NOMO-1 treated with dmso at 0.1 percent for 144 hours (cell line): ENCODE measurements at regions not wholly inside any gene's neighbourhood (a gene's known extent, or its start where the extent isn't known, plus 50 kb on each side); places are given as distances from the start of the nearest gene placed in this dataset.
A peak's percentile ranks its signal among the peaks of the same experiment; 100 is the strongest.

Experiments used
- DNase-seq: peaks from one replicate; lab custom pipeline; 2025; ENCODE audit not compliant: unreplicated experiment; lab: John Stamatoyannopoulos, UW

DNA sequence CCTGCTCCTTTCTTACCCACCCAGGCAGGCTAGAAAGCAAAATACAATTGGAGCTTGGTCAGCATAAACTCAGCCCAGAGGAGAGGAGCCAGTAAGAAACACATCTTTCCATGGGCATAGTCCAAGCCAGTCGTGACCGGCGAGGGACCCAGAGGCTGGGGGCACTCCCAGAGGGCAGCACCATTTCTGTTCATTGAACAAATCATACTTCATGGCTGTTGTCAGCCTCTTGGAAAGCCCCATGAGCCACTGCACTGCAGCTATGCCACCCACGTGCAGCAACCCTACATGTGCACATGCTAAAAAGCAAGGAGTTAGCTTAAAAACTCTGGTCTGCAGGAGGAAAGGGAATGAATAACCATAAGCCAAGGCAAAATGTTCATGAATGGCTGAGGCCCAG lies 90.0 kb upstream of the CDKN3 start:
- no peak for DNase-seq

DNA sequence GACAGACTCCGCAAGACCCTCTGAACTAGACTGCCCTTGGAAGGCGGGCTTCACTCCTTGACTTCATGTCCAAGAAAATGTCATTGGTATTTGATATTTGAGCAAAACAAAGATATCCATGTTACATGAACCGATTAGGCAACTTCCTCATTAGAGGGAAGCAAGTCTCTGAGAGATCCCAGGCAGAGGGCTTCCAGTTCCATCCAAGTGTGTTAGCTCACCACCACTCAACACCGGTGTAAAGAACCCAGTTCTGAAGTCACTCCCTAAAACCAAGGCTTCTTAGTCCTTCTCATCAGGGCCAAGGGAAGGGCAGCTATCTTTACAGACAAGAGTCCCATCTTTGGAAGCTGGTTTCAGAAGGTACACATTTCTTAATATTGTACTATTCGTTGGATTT lies 87.2 kb upstream of the CDKN3 start:
- DNase-seq, result no peak

DNA sequence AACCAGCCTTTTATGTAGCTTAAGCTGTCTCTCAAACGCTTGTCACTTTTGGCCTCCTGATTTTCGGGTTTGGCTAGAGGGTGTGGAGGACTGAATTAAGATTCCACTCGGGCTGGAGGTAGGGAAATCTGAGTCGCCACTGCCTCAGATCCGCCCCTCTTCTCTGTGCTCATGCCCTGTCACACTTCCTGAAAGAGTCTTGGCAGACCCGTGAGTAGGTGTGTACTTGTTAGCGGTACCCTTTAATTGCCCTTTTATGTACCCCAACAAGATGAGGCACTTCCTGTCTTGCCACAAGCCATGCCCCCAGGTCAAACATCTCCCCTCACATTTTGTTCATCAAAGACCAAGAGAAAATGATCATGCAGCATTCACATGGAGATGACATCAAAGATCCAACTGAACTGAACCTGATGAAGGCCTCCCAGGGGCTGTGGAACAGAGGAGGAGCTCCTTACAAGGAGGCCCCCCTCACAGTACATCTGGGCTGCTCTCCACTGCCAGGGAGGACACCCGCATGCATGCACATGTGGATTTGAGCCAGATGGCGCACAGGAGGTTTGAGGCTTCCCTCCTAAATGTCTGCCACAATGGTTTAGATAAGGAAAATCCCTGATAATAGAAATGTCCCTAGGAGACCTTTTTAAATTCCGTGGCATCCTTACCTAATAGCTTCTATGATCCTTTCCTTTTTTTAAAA lies 86.5 kb upstream of the CDKN3 start:
- no peak for DNase-seq

DNA sequence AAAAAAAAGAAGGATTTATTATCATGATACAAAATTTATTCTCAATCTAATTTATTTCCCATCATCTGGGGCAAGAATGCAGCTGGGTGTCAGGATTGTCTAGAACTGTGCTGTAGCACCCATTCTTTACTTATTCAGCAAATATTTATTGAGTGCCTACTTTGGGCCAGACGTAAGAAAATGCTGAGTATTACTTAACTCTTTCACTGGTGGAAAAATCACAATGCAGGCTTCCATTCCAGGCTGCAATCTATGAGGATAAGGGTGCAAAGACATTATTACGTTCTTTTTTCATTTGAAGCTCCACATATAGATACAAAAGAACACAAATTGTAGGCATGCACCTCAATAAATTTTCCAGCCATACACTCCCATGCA lies 86.0 kb upstream of the CDKN3 start:
- DNase-seq, result no peak

DNA sequence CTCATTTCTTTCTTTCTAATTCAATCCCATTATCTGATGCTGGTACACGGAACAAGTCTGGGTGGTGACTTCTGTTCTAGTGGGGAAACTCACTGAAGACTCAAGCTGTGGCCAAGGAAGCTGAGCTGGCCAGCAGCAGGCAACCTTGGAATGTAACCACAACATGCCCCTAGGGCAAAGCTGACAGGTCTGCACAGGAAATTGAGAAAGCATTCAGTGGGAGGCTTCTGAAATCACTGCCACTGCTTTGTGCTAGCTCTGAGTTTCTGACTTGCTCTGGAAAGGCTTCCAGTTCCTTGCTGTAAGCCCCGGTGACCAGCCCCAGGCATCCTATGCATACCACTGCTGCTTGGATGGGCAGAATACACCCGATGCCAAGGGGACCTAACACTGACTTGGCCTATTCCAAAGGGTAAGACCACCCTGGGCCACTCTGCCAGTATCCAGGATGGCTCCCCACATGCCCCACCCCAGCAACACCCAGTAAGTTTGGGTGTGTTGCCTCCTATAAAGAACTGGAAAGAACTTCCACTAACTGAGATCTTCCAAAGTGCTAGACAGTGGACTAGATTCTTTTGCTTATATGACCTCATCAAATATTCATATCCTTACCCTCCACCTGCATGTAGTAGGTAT lies 84.5 kb upstream of the CDKN3 start:
- no peak for DNase-seq

DNA sequence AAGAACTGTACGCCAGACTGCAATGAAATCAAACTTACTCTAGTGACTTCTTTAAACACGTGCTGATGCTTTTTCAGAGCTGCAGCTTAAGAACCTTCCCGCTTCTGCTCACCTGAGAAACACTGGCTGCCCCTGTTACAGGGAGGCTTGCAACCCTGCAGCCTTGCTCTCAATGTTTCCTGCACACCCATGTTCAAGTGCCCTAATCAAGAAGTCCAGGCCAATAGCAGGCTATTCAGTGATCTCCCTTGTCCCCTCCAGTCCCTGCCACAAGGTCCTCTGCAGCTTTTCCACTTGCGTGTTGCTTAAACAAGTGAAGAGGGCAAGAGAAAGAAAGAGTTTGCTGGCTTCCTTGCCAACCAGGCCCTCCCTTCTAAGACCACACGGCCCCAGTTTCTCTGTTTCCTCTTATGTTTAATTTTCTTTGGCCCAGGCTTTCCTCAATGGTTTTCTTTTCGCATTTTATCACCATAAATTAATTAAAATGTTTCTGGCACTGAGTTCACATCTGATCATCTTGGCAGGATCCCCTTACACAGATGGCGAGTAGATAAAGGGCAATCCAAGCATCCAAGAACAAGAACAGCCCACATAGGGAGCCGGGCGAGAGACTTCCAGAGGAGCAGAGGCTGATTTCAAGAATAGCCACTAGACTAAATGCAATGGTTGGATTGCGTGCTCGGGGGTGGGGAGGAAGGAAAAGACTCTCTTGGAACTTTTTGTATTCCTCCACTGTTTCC lies 82.3 kb upstream of the CDKN3 start:
- DNase-seq, result no peak

DNA sequence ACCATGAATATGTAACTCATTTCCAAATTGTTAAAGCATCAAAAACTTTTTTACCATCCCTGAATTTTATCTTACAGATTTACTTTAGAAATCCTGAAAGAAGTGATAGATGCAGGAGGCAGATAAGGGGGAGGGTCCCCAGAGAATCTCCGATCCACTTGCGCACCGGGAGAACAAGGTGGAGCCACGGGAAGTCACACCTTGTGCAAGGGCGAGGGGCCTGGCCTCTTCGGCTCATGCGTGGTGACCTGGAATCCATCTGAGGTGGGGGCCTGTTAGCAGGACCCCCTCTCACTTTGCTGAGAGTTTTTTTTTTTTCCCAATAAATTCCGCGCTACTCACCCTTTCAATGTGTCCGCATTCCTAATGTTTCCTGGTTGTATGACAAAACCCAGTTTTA lies 80.2 kb upstream of the CDKN3 start:
- DNase-seq, result no peak

DNA sequence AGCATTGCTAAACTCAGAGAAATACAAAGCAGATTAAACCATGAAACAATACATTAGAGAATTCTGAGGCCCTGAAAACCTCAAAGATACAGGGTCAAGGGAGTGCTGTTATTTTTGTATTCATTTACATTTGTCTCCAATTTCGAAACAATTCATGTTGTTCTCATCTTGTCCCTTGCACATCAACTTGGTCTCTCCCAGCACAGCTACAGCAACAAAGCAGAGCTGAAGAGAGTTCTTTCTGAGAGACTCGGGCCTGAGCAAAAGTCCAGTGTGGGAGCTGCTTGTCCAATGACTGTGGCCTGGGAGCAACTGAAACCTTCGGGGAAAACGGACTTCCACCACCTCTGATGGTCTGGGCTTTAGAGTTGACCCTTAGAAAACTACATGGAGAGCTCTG lies 79.4 kb upstream of the CDKN3 start:
- DNase-seq, result no peak

DNA sequence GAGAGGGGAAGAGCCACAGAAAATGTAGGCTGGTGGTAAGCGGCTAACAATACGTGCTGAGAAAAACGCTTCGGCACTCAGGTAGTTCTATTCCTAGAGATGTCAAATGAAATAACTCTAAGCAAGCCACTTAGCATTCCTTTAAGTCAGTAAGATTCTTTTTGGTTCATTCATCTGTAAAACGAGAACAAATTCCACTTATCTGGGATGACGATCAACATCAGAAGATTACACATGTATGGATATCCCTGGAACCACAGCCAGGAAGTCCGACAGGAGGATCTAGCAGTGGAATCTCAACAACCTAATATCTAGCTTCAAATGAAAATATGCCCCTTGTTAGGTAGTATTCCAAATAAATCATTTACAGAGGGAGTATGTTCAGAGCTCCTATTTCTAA lies 74.6 kb upstream of the CDKN3 start:
- DNase-seq, result no peak

DNA sequence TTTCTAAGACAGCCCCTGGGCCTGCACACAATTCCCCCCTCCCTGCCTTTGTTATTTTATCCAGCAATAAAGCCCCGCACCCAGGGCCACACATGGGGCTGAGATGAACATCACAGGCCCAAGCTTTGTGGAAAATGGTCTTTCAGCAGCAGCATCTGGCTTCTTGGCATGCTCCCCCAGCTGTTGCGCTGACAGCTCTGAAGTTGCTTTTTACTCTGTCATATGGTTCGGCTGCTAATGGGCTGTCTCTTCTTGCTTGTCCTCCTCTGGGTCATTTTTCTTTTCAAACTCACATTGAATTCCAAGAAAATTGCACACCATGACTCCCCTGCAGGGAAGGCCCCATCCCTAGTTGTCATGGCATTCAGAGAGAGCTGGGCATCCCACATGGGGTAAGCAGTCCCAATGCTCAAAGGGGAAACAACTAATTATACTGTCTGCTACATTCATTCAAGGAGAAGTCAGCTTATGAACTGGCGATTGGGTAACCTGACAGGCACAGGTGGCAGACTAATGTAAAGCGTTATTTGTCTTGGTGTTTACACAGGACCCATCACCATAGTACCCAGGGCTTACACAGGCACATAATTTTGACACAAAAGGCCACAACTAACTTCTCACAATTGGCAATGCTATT lies 74.0 kb upstream of the CDKN3 start:
- no peak for DNase-seq

DNA sequence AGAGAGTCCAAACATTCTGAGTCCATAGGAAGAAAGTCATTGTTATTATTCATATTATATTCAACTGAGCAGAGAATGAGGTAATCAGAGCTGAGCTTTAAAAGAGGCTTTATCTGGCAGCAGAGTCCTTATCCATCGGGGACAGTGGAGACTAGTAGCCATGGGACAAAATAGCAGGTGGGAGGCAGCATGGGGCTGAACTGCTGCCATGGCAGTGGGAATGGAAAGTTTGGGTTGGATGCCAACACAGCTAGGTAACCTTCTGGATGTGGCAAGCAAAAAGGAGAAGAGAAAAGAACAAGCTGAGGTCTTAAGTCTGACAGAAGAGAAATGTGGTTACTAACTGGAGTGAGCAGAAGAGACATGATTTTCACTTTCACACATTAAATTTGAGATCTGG lies 71.0 kb upstream of the CDKN3 start:
- DNase-seq, result no peak

DNA sequence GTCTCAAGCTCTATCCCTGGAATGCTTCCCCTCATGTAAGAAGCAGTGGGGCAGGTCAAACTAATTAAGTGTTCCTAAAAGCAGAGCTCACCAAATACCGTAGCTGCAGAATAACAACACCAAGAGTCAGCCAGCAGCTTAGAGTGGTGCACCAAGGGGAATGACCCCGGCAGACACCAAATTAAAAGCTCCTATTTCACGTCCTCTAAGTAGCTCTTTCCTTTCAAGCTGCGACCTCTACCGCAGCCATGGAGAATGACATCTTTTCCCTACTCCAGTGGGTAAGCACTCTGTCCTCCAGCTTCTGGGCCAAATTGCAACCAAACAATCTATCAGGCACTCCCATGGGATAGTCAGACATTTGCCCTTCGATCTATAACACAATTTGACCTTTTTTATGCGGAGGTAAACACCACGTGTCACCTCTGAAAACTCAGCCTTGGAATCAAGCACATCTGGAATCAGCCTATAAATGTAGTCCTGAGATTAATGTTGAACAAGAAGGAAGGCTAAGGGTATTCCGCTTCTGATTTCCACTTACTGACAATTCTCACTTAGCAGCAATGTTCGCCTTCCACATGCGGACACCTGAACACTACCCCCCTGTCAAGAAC lies 67.6 kb upstream of the CDKN3 start:
- DNase-seq, result peak; percentile 6

DNA sequence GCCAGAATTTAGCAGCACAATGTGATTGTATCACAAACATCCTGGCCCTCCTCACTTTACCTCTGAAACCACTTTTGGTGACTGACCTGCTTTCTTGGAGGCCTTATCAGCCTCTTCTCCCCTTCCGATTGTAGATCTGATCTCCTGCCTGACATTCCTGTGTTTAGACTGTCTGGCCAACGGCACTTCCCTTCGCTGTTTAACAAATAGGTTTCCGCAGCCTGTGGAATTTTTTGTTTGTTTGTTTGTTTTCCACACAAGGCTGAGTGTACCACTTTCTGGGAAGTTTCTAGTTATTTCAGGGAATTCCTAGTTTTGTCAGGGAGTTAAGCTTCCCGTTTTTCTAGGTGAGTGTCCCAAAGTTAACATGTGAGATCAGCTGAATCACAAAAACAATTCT lies 65.9 kb upstream of the CDKN3 start:
- DNase-seq, result no peak

DNA sequence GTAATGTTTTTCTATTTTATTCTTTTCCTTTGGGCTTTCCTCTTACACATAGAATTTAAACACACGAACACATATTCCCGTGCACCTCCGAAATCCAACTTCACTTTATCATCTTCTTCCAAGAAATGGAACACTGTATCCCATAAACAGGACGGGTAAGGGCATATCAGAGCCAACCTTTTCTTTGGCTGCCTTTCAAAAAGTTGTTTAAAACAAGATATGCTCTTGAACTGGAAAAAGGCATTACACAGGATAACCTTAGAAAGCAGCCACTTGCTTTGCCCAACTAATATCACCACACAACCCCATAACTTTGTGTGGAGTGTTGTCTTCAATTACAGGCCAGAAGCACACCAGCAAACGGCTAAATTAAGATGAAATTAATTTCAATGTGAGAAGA lies 65.3 kb upstream of the CDKN3 start:
- DNase-seq, result no peak

DNA sequence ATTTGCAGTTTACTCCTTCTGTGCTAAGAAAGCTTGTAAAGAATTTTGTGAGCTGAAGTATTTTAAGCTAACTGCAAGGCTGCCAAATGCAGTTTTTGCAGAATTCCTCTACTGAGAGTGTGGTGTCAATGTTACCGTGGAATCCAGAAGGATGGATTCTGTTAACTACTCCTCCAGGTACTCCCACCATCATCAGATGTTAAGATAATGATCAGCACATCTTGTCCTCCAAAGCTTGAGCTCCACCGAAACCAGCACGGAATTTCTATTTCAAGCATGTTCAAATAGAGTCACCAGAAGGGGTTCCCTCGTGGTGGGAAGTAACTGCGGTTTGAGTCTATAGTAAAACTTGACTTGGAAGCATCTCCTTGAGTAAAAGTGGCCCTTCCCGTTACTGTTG lies 64.3 kb upstream of the CDKN3 start:
- DNase-seq, result no peak

DNA sequence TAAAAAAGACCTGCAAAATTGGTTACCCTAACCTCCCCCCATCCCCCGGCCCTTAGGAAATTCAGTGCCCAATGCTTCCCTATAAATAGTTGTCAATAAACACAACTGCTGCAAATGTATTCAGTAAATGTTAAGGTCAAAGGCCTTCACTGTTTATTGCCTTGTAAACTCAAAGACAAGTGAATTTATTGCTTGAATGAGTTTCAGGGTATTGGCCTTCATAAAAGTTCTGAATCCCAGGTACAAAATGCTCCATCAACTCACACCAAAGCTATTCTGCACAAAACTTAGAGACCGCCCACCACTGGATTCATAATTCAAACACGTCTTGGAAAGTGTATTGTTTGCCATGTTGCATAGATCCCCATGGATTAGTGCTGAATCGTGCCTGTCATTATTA lies 63.3 kb upstream of the CDKN3 start:
- no peak for DNase-seq

DNA sequence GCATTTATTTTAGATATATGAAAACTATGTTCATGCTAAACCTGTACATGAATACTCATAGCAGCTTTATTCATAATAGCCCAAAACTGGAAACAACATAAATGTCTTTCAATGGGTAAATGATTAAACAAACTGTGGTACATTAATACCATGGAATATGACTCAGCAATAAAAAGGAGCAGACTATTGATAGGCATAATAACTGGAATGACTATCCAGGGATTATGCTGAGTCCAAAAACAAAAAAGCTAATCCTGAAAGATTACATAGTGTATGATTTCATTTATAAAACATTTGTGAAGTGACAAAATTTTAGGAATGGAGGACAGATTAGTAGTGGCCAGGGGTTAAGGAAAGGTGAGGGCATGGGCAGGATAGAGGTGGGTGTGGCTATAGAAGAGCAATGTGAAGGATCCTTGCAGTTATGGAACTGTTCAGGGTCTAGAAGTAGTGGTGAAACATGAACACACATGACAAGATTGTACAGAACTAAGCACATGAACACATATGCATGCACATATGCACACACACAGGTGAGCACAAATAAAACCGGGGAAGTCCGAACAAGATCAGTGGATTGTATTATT lies 61.1 kb upstream of the CDKN3 start:
- DNase-seq, result no peak

DNA sequence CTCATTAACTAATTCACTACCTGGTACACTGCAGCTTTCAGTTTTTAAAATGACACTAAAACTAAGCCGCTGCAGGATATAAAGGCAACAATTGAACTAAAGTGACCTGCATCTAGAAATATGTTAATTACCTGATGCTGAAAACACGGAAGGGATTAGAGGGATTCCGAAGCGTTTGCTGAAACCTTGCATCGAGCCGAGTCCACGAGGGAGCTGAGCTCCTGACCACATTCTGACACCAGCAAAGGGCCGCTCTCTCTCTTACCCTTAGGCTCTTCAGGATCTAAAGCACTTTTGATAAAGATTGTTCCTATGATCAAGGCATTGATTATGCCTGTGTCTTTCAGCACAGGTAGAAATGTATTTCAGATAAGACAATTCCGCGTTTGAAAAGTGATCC lies 59.5 kb upstream of the CDKN3 start:
- DNase-seq, result no peak

DNA sequence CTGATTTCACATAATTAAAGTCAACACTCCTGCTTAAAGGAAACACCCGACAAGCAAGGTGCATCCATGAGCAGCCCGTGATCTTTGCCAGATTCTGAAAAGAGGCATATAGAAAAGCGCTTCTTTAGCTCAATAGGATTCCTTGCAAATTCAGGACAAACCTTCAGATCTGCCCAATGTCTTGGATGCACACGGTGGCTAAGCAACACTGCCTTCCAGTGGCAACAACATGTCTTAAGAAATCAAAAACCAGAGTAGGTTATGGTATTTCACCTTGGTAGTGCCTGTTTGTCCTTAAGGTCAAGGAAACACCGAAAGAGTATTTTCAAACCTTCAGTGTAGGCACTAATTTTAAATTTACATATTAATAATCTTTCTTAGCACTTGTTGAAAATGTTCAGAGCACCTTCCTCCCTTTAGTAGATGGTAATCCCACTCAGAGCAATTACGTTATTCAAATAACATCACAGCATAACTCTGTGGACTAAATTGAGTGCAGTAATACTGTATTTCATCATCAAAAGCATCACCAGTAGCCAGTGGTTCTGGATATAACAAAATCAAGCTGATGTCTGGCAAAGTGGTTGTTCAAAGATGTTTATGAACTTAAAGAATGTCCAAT lies 58.0 kb upstream of the CDKN3 start:
- DNase-seq, result no peak

DNA sequence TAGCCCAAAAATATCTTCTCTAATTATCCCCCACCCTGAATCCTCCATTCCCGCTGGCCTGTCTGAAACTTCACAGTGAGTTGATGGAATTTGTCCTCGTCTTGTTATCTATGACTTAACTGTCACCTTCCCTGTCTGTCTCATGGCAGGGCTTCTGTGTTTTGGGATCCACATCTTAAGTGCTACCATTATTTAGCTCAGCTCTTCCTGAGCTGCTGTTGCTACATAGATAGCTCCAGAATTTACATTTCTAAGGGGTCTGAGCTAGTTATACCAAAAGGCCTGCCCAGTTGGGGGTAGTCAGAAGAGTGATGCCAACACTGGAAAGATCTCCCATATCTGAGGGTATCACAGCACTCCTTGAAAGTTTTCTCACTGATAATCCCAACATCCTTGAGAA lies 57.0 kb upstream of the CDKN3 start:
- DNase-seq, result no peak

DNA sequence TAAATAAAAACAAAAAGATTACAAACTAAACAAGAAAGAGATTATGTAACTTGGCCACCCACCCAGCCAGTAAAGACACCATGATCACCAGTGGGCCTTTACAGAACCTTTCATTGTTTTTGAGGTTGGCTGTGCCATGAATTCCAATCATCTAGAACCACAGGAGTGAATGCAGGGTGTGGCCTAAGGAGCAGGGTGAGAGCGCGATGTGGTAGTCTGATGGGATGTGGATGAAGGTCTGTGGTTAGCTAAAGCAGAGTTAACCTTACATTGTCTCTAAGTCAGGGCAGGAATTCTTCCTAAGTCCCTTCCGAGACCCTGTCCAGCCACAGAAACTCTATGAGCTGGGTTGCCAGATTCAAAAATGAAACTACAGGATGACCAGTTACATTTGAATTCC lies 54.0 kb upstream of the CDKN3 start:
- DNase-seq, result no peak
